SK-N-SH (cell line): ENCODE measurements at regions not wholly inside any gene's neighbourhood (a gene's known extent, or its start where the extent isn't known, plus 50 kb on each side); places are given as distances from the start of the nearest gene placed in this dataset.

ENCODE experiments used
- CTCF ChIA-PET: fragments of 300-600, 350-600 bp; formaldehyde crosslinking; extraction: SDS; loops from one replicate; lab custom pipeline; 2021; lab: Yijun Ruan, JAX
- POLR2A ChIA-PET: fragments of 350-600 bp; sonication (Branson Sonifier 250); formaldehyde crosslinking; extraction: SDS; loops from one replicate; lab custom pipeline; 2020; ENCODE audit warnings: antibody characterized with exemption, inconsistent platforms; lab: Yijun Ruan, JAX
- DNase-seq: peaks from one replicate; pipeline ENCODE4 v3.0.0; 2012
- H2AFZ ChIP-seq: fragments of 200-600 bp; sonication (generic); 2 replicates; pipeline ENCODE4 v1.8.1; 2016; ENCODE audit warnings: antibody characterized with exemption, mild to moderate bottlenecking, low read depth
- H3F3A ChIP-seq: fragments of 200-600 bp; sonication (generic); replicated peaks from 2 replicates; pipeline ENCODE3; 2016; ENCODE audit warnings: antibody characterized with exemption, mild to moderate bottlenecking; ENCODE audit not compliant: insufficient read depth
- H3K27ac ChIP-seq, 2 experiments: fragments of 200-500 bp in 1 of 2; fragments of 200-600 bp in 1 of 2; sonication (Bioruptor generic) in 1 of 2; sonication (generic), shearing (Covaris generic) in 1 of 2; 2 replicates each; pipeline versions ENCODE4 v1.5.1 to v1.6.1; 2014 to 2016; ENCODE audit warnings: low read depth in 2 of 2, inconsistent platforms in 1 of 2, low read length in 1 of 2, mild to moderate bottlenecking in 1 of 2, mixed read lengths in 1 of 2
- H3K27me3 ChIP-seq: fragments of 200-600 bp; sonication (generic), shearing (Covaris generic); 2 replicates; pipeline ENCODE4 v1.6.1; 2016; ENCODE audit warnings: mixed run types; ENCODE audit not compliant: insufficient read depth
- H3K36me3 ChIP-seq, 2 experiments: fragments of 200-500 bp in 1 of 2; fragments of 200-600 bp in 1 of 2; sonication (Bioruptor generic) in 1 of 2; sonication (generic) in 1 of 2; replicated peaks in 1 of 2; 2 replicates each; pipeline versions ENCODE3 to v1.5.1; 2014 to 2016; ENCODE audit warnings: low read length in 1 of 2, mild to moderate bottlenecking in 1 of 2; ENCODE audit not compliant: insufficient read depth in 2 of 2, control insufficient read depth in 1 of 2
- H3K4me1 ChIP-seq, 2 experiments: fragments of 200-500 bp in 1 of 2; fragments of 200-600 bp in 1 of 2; sonication (Bioruptor generic) in 1 of 2; sonication (generic), shearing (Covaris generic) in 1 of 2; 2 replicates each; pipeline versions ENCODE4 v1.5.1 to v1.6.1; 2014 to 2016; ENCODE audit warnings: low read depth in 1 of 2, low read length in 1 of 2, mixed run types in 1 of 2; ENCODE audit not compliant: insufficient read depth in 2 of 2, control insufficient read depth in 1 of 2
- H3K4me2 ChIP-seq: fragments of 200-600 bp; sonication (generic), shearing (Covaris generic); 2 replicates; pipeline ENCODE4 v1.6.1; 2017; ENCODE audit warnings: mixed run types
- H3K4me3 ChIP-seq, 2 experiments: fragments of 200-500 bp in 1 of 2; fragments of 200-600 bp in 1 of 2; sonication (Bioruptor generic) in 1 of 2; sonication (generic), shearing (Covaris generic) in 1 of 2; 2 replicates each; pipeline versions ENCODE4 v1.5.1 to v1.8.1; 2014 to 2016; ENCODE audit warnings: low read depth in 2 of 2, inconsistent platforms in 1 of 2, low read length in 1 of 2, mild to moderate bottlenecking in 1 of 2, mixed read lengths in 1 of 2, moderate library complexity in 1 of 2
- H3K79me2 ChIP-seq: fragments of 200-600 bp; sonication (generic); 2 replicates; pipeline ENCODE4 v1.8.1; 2017; ENCODE audit warnings: mild to moderate bottlenecking; ENCODE audit not compliant: insufficient read depth
- H3K9ac ChIP-seq: fragments of 200-600 bp; sonication (generic); 2 replicates; pipeline ENCODE4 v1.6.1; 2017; ENCODE audit warnings: mixed run types
- H3K9me2 ChIP-seq: fragments of 200-600 bp; sonication (generic); 2 replicates; pipeline ENCODE4 v1.6.1; 2017; ENCODE audit warnings: mixed run types
- H3K9me3 ChIP-seq: fragments of 200-600 bp; sonication (generic); 2 replicates; pipeline ENCODE4 v1.6.1; 2017; ENCODE audit warnings: mixed run types, mild to moderate bottlenecking, moderate library complexity
- H4K20me1 ChIP-seq: fragments of 200-600 bp; sonication (generic); 2 replicates; pipeline ENCODE4 v1.6.1; 2017; ENCODE audit warnings: mild to moderate bottlenecking, mixed run types; ENCODE audit not compliant: insufficient read depth
- ELF1 ChIP-seq: IDR thresholded peaks from 2 replicates; pipeline ENCODE4 v1.4.0; 2012
- FOSL2 ChIP-seq: IDR thresholded peaks from 2 replicates; pipeline ENCODE4 v1.4.0; 2012; ENCODE audit warnings: low read depth, mild to moderate bottlenecking, moderate library complexity, borderline replicate concordance
- FOXJ3 ChIP-seq: sonication (generic); formaldehyde crosslinking; IDR thresholded peaks from 2 replicates; pipeline ENCODE4 v1.5.1; 2020; ENCODE audit warnings: mild to moderate bottlenecking, missing genetic modification reagents
- GATA2 ChIP-seq: sonication (generic); formaldehyde crosslinking; IDR thresholded peaks from 2 replicates; pipeline ENCODE4 v1.5.0; 2020; ENCODE audit warnings: mild to moderate bottlenecking, missing genetic modification reagents
- NRF1 ChIP-seq: IDR thresholded peaks from 2 replicates; pipeline ENCODE4 v1.6.1; 2012; ENCODE audit warnings: low read depth, mild to moderate bottlenecking, low read length
- SIN3A ChIP-seq: IDR thresholded peaks from 2 replicates; pipeline ENCODE4 v1.6.1; 2012; ENCODE audit warnings: low read depth, mild to moderate bottlenecking, low read length, moderate library complexity, borderline replicate concordance
- TAF1 ChIP-seq: IDR thresholded peaks from 2 replicates; pipeline ENCODE4 v1.6.1; 2012; ENCODE audit warnings: low read depth, mild to moderate bottlenecking, low read length, moderate library complexity, borderline replicate concordance
- TCF12 ChIP-seq: IDR thresholded peaks from 2 replicates; pipeline ENCODE4 v1.4.0; 2012
- YY1 ChIP-seq: IDR thresholded peaks from 2 replicates; pipeline ENCODE4 v1.4.0; 2012; ENCODE audit warnings: low read depth, mild to moderate bottlenecking
- WGBS: methylation state at CpG from one replicate; pipeline ENCODE4 v1.1.6; 2017; ENCODE audit warnings: low lambda C conversion rate; 5-methylcytosine and 5-hydroxymethylcytosine counted together
- TF ChIP-seq, protein P1 (sequence below): IDR thresholded peaks from 2 replicates; pipeline ENCODE4 v1.4.0; 2012; ENCODE audit warnings: low read depth, borderline replicate concordance
- TF ChIP-seq, protein P2 (sequence below): fragments of 200-600 bp; sonication (generic); IDR thresholded peaks from 2 replicates; pipeline ENCODE4 v1.6.1; 2017; ENCODE audit warnings: antibody characterized with exemption, mild to moderate bottlenecking, moderate library complexity
- TF ChIP-seq, protein P3 (sequence below): IDR thresholded peaks from 2 replicates; pipeline ENCODE4 v1.4.0; 2012; ENCODE audit warnings: low read depth, borderline replicate concordance
- TF ChIP-seq, protein P4 (sequence below): fragments of 150-350 bp; IDR thresholded peaks from 2 replicates; pipeline ENCODE4 v1.6.1; 2017; ENCODE audit warnings: antibody characterized with exemption, low read length, low read depth, borderline replicate concordance

DNA sequence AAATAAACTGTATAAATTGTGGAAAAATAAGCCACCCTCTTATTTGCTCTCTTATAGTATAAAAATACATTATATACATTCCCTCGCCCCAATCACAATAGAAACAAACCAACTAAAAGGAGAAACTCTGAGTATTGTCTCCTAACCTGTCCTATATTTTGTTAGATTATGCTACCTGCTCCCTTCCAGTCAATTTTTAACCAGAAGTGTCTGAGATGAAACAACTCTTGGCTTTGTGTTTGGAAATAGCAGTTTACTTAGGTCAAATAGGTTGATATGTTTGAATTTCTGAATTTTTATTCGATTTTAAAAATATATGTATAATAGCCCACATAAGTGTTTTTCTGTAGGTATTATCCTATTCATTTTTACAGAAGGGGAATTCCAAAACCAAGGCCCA lies 475.0 kb upstream of the ZNF462 start:
- ChIA-PET POLR2A (no interaction called here), CTCF (no interaction called here)
- Histone ChIP-seq H3K9me2 (no peaks in the 10 kb centered on the region; the same call in 1 of the 2 replicates), H3K79me2 (no peaks in the 10 kb centered on the region), H3K9ac (no peak overlapping the region), H3K4me2 (no peak overlapping the region), H3F3A (no peaks in the 10 kb centered on the region), H3K27me3 (no peaks in the 10 kb centered on the region), H3K4me3 (no peak overlapping the region), H3K9me3 (no peaks in the 10 kb centered on the region), H3K36me3 (no peaks in the 10 kb centered on the region), H4K20me1 (no peaks in the 10 kb centered on the region), H3K27ac (no peak overlapping the region), H3K4me1 (no peaks in the 10 kb centered on the region), H2AFZ (no peak overlapping the region)
- no peak for DNase-seq
- no peak for TF ChIP-seq FOSL2
- 27% methylated on average over 2 of the region's 2 CpGs for WGBS

DNA sequence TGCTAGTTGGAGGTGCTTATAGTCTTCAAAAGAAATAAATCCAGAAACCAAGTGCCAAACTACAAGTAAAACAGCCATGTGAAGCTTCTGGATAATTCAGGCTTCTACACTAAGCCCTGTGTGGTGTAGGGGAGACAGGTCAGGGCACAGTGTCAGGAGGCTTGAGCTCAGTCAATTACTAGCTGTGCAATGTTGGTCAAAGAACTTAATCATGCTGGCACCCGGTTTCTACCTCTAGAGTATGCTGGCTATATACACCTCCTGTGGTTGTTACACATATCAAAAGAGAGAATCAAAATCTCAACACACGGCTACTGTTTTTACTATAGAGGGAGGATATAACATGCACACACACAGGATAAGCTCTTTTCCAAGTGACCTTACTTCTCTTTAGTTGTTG lies 469.7 kb upstream of the ZNF462 start:
- no peak overlapping the region for H3K9ac ChIP-seq
- H3K27ac ChIP-seq: no peak overlapping the region
- H3K4me1 ChIP-seq: no peaks in the 10 kb centered on the region
- CTCF ChIA-PET: no interaction called here
- POLR2A ChIA-PET: no interaction called here
- H3K79me2 ChIP-seq: no peaks in the 10 kb centered on the region
- no peaks in the 10 kb centered on the region for H3F3A ChIP-seq
- 31% methylated on average over 2 of the region's 2 CpGs for WGBS
- H3K9me2 ChIP-seq: no peaks in the 10 kb centered on the region
- H4K20me1 ChIP-seq: no peaks in the 10 kb centered on the region
- DNase-seq: no peak
- H3K36me3 ChIP-seq: no peaks in the 10 kb centered on the region
- H3K27me3 ChIP-seq: no peaks in the 10 kb centered on the region
- no peak overlapping the region for H2AFZ ChIP-seq
- TF ChIP-seq TCF12 (no peak), NRF1 (no peak), YY1 (no peak), SIN3A (no peak), ELF1 (no peak), TAF1 (no peak), FOSL2 (no peak), FOXJ3 (CRISPR knock-in tag) (no peak), GATA2 (no peak)
- TF ChIP-seq, protein P1, sequence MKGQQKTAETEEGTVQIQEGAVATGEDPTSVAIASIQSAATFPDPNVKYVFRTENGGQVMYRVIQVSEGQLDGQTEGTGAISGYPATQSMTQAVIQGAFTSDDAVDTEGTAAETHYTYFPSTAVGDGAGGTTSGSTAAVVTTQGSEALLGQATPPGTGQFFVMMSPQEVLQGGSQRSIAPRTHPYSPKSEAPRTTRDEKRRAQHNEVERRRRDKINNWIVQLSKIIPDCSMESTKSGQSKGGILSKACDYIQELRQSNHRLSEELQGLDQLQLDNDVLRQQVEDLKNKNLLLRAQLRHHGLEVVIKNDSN: no peak
- TF ChIP-seq, protein P2, sequence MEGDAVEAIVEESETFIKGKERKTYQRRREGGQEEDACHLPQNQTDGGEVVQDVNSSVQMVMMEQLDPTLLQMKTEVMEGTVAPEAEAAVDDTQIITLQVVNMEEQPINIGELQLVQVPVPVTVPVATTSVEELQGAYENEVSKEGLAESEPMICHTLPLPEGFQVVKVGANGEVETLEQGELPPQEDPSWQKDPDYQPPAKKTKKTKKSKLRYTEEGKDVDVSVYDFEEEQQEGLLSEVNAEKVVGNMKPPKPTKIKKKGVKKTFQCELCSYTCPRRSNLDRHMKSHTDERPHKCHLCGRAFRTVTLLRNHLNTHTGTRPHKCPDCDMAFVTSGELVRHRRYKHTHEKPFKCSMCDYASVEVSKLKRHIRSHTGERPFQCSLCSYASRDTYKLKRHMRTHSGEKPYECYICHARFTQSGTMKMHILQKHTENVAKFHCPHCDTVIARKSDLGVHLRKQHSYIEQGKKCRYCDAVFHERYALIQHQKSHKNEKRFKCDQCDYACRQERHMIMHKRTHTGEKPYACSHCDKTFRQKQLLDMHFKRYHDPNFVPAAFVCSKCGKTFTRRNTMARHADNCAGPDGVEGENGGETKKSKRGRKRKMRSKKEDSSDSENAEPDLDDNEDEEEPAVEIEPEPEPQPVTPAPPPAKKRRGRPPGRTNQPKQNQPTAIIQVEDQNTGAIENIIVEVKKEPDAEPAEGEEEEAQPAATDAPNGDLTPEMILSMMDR: no peak
- TF ChIP-seq, protein P3, sequence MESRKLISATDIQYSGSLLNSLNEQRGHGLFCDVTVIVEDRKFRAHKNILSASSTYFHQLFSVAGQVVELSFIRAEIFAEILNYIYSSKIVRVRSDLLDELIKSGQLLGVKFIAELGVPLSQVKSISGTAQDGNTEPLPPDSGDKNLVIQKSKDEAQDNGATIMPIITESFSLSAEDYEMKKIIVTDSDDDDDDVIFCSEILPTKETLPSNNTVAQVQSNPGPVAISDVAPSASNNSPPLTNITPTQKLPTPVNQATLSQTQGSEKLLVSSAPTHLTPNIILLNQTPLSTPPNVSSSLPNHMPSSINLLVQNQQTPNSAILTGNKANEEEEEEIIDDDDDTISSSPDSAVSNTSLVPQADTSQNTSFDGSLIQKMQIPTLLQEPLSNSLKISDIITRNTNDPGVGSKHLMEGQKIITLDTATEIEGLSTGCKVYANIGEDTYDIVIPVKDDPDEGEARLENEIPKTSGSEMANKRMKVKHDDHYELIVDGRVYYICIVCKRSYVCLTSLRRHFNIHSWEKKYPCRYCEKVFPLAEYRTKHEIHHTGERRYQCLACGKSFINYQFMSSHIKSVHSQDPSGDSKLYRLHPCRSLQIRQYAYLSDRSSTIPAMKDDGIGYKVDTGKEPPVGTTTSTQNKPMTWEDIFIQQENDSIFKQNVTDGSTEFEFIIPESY: no peak
- TF ChIP-seq, protein P4, sequence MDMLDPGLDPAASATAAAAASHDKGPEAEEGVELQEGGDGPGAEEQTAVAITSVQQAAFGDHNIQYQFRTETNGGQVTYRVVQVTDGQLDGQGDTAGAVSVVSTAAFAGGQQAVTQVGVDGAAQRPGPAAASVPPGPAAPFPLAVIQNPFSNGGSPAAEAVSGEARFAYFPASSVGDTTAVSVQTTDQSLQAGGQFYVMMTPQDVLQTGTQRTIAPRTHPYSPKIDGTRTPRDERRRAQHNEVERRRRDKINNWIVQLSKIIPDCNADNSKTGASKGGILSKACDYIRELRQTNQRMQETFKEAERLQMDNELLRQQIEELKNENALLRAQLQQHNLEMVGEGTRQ: no peak
- no peak overlapping the region for H3K4me2 ChIP-seq
- H3K9me3 ChIP-seq: no peaks in the 10 kb centered on the region
- H3K4me3 ChIP-seq: no peak overlapping the region
